ENCODE measurements at regions not wholly inside any gene's neighbourhood (a gene's known extent, or its start where the extent isn't known, plus 50 kb on each side); places are given as distances from the start of the nearest gene placed in this dataset.

DNA sequence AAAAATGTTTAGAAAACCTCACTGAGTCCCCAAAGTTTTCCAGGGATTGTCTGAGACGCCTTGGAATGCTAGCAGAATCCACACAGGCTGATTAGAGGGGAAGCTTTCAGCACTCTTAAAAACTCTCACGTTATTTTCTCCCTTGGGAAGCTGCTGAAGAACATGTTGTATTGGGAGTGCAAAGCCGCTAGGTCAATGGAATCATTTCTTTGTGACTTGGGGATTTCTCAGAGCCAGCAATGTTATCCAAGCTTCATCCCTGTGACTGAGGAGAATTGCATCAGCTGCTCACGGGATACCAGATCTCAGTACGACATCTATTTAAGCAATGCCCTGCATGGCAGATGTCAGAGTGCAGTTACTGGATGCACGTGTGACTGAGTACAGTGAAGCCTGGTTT lies 426.4 kb upstream of the MPDZ start:
- no peak for DNase-seq

DNA sequence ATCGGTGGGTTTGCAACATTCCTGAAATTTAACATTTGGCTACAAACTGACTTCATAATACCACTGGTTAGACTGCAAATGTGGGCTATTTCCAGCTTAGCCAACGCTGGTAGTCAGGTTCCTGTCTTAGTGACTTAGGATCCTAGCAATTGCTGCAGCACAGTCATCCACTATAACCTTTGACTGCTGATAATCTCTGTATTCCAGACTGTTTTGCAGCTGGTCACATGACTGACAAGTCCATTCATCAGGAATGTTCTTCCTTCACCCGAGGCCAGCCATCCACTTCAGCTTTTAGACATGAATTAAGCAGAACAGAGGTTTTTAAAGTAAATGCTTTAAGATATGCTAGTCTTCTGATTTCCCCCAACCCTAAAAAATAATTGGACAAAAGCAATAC lies 425.9 kb upstream of the MPDZ start:
- DNase-seq, result no peak

DNA sequence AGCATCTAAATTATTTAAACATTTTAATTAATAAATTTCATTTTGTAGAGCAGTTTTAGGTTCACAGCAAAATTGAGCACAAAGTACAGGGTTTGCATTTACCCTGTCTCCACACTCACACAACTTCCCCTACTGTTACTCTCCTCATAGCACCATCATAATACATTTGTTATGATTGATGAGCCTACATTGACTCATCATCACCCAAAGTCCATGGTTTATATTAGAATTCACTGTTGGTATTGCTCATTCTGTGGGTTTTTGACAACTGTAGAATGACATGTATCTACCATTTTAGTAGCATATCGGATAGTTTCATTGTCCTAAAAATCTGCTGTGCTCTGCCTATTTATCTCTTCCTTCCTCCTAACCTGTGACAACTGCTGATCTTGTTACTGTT lies 411.1 kb upstream of the MPDZ start:
- DNase-seq, result no peak

DNA sequence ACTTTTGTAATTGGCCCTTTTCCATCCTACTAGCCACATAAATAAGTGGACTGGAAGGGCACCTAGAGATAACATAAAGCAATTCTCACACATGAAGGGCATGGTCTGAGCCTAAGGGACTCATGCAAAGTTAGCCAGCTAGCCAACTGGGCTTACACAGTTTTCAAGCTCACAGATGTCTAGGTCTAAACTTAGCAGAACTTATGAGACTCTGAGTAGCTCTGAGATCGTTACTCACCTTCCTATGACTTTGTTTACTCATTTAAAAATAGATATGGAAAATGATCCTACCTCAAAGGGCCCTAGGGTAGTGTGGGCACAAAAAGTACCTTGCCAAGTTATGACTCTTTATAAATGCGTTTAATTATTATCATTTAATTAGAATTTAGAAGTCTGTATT lies 410.4 kb upstream of the MPDZ start:
- no peak for DNase-seq

DNA sequence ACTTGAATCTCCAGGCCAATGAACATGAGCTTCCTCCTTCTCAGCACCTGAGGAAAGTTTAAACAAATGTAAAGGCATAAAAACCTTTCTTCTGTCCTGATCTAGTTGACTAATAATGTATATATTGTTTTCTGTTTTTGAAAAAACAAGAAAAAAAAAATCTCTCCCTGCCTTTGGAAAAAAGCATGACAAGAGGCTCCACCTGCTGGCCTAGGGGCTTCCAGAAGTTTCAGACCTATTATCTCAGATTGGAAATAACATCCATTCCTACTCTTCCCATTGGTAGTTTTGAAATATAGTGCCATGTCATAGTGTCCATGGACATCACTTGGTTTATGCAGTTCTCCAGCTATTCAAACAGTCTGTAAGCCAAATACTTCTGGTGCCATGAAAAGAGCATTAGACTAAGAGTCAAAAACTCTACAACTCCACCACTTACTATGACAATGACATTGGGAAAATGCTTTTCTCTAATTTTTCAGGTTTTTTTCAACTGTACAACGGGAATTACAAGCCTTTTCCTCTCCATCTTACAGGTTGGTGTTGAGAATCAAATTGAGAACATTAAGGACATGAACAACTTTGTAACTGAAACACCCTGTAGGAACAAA lies 409.6 kb upstream of the MPDZ start:
- DNase-seq, result no peak

DNA sequence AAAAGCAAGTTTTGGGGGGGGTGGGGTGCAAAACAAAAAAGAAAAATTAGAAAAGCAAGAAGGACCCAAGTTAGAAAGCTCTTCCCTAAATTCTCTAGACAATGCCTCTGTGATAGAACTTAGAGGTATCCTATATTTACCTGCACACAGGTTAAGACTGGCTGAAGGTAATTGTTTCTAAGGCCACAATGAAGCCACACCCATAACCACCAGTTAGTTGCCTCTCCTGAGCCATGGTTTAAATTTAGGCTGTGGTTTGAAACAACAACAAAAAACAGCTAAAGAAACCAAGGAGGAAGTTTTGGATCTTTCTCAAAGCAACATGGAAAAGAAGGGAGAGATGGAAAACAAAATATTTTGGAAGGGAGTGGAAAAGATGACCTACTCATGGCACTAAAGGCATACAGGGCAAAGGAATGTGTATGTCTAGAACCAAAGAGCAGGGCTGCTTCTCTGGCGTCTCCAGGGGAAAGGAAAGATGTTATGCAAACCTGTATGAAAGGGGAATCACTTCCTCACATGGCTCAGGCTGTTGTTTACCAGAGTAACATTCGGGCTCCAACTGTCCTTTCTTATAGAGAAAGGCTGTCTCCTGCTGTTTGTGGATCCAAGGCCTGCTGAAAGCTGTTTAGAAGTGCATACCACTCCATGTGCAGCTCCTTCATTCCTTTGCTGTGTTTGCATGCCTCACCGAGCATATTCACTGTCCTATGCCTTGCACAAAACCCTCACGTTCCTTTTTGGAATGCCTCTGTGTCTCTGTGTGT lies 408.9 kb upstream of the MPDZ start:
- DNase-seq, result no peak

DNA sequence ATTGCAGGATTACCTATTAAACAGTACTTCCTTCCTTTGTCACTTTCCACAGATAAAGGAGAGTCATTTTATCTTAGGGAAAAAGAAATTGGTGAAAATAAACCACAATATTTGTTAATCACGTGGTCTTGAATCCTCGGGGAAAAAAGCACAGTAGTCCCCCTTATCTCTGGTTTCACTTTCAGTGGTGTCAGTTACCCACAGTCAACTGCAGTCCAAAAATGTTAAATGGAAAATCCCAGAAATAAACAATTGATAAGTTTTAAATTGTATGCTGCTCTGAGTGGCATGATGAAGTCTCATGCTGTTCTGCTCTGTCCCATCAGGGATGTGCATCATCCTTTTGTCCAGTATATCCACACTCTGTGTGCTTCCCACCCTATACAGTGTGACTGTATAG lies 405.2 kb upstream of the MPDZ start:
- DNase-seq, result no peak

DNA sequence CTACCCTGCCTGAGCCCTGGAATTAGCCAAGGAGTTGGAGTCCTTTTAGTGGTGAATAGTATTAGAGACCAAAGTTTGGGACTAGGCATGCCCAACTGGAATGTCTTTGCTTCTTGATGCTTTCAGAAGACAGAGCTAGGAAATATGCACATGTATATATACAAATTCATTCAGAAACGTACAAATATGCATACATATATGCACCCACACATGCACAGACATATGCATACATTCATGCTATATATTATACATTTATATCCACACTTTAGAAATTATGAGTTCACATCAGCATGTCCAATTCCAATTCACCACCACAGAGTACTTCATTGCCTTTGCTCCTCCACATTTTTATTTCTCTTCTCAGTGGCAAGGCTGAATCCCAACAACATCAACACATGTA lies 398.3 kb upstream of the MPDZ start:
- no peak for DNase-seq

DNA sequence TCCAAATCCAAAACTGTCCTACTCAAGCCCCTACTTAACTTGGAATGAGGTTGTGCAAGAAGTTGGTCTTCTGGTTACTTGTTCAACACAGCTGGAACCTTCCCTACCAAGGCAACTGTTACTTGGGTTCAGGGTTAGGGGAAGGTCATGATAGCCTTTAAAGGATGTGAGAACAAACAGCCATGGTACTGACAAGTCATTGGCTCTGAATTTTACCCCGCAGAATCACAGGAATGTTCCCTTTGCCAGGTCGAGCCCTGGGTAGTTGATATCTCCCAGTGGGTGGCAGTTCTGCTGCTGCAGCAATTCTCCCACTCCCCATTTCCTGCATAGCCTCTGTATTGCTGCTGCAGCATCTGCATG lies 396.1 kb upstream of the MPDZ start:
- no peak for DNase-seq

DNA sequence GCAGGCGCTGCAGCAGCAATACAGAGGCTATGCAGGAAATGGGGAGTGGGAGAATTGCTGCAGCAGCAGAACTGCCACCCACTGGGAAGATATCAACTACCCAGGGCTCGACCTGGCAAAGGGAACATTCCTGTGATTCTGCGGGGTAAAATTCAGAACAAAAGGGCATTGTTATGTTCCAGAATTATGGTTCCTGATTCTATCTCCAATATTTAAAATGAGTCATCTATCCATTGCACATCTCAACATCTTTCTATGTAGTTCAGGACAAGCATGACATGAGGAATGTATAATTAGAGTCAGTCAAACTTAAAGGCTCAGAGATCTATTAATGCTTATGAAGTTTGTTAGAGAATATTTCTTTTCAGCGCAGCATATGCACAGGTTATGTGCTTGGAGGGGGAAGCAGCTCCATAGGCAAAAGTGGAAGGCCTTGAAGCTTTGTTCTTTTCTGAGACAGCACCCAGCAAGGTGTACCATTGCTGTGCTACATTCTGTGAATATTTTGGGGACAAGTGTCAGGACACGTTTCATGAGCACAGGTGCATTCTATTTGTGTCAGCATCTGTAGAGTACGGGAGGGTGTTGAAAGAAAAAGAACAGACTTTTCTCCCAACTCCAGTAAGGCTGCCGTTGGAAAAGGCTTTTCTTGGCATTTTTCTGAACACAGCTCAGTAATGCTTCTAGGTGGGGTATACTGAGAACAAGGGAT lies 395.6 kb upstream of the MPDZ start:
- no peak for DNase-seq

DNA sequence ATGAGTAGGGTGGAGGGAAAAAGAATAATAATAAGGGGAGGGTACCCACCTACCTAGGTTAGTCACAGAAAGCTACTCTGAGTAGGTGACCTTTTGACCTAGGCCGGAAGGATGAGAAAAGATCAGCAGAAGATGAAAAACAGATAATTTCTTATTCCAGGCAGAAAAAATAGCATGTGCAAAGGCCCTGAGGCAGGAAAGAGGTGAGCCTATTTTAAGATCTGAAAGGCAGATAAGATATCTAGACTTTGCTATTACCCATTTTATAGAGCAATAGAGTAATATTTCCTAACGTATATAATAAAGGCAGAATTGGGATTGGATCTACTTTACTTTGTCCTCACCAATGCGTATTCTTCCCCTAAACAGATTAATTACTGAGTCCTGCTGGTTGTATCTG lies 393.9 kb upstream of the MPDZ start:
- DNase-seq, result no peak

DNA sequence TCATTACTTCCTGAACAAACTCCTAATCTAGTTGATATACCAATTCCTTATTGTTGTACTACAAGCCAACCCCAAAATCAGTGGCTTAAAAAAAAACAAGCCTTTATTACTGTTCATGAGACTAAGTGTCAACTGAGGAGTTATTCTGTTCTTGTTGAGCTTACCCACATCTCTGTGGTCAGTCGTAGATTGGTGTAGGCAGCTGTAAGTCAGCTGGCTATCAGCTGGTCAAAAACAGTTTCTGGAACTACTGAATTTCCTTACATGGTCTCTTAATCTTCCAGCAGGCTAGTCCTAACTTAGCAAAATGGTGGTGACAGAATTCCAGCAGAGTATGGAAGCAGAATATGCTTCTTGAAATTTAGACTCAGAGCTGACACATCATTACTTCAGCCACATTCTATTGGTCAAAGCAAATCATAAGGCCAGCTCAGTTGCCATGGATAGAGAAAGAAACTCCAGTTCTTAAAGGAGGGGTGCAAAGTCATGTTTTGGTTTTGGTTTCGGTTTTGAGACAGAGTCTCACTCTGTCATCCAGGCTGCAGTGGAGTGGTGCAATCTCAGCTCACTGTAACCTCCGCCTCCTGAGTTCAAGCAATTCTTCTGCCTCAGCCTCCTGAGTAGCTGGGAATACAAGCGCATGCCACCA lies 386.1 kb upstream of the MPDZ start:
- DNase-seq, result no peak

DNA sequence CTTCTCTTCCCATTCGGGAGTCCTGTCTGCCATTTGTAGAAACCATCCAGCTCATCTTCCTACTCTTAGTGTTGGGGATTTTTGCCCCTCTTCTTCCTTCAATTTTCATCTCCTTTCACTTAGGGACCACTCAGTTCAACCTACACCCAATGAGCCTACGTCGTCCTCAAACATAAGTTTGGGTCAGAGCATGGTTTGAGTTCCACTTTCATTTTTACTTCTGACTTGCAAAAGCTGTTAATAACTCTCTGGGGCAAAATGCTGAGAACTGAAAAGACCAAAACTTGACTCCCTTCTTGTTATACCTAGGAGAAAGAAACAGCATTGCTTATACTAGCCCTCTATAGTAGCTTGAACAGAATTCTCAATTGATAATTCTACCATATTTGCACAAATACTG lies 381.5 kb upstream of the MPDZ start:
- DNase-seq, result no peak

DNA sequence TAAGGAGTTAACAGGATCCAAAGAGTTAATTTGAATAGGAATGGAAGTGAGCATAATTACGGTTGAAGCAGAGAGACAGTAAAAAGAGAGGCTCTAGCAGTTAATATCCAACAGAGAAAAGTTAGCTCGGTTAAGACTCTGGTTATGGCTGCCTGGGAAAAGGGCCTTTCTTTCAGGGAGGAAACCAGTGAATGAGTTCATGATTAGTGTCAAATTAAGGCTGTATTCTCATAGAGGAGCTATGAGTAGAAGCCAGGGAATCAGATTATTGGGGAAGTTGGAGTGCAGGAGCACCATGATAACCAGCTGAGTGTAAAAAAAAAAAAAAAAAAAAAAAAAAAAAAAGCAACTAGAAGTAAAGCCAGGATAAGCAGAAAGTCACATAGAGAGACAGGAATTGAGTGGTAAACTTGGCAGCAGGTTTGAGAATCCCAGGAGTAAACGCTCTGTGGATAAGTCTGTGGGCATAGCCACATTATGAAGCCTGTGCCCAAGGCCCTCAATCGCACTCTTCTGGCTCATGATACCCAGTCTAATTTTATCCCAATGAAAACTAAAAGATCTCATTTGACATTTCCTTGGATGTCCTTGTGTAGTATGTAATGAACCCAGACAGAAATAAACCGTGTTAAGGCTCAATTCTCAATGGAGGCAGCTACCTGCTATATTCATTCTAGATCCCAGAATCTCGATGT lies 372.6 kb upstream of the MPDZ start:
- DNase-seq, result no peak

DNA sequence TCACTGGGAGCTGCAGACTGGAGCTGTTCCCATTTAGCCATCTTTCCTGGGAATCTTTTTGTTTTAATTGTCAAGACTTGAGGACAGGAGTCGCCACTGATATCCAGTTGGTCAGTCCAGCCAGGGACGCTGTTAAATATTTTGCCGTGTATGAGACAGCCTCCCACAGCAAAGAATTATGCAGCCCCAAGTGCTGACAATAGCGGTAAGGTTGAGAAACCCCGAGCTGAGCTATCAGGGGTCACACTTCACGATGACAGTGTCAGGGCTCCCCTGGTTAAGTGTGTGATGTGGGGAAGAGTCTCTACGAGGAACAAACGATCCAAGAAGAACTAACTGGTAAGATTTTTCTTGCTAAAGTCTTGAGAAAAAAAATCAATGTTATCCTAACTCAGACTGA lies 372.0 kb upstream of the MPDZ start:
- no peak for DNase-seq

DNA sequence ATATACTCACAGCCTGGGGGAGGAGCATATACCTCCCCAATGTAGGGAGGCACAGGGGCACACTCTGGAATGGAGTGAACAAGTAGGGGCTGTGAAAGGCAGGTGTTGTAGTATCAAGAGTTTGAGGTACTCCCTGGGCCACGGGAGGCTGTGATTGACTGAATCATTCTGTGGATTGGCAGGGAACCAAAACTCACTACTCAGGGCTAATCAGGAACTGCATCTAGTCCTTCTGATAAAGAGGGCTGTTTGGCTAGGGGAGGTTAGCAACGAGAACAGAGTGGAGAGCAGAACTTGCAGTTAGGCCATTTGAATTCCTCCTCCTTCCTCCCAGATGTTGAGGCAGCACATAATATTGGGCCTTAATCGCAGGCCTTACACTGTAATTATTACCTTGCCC lies 369.2 kb upstream of the MPDZ start:
- no peak for DNase-seq

DNA sequence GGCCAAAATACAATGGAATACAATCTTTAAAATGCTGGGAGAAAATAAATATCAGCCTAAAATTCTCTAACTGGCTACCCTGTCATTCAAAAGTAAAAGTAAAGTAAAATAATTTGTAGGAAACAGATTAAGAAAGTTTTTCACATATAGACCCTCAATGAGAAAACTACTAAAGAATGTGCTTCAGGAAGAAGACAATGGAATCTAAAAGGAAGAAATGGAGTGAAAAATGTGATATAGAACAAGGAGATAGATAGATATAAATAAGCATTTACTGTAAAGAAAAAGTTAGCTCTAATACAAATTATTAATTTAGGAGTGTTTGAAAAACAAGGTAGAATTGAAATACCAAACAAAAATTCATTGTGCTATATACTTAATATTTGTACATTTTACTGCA lies 368.6 kb upstream of the MPDZ start:
- DNase-seq, result no peak

DNA sequence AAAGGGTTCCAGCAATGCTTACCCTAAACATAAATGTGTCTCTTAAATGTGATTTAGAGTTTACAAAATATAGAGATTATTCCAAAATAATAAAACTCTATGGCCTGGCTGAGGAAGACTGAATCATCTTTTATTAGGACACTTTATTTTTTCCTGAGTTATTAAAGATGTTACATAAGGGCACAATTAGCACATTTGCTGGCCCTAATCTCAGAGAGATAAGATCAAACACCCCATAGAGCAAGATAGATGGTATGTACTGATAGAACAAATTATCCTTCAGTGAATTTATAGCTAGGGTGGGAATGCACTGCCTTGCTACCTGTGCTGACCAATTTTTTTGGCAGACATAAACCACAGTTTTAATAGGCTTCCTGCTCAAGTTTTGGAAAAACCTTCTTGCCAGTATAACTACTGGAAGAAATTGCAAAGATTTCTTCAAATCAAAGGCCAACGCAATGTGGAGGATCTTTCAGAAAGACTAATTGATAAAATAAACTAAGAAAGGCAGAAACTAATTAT lies 367.1 kb upstream of the MPDZ start:
- no peak for DNase-seq

DNA sequence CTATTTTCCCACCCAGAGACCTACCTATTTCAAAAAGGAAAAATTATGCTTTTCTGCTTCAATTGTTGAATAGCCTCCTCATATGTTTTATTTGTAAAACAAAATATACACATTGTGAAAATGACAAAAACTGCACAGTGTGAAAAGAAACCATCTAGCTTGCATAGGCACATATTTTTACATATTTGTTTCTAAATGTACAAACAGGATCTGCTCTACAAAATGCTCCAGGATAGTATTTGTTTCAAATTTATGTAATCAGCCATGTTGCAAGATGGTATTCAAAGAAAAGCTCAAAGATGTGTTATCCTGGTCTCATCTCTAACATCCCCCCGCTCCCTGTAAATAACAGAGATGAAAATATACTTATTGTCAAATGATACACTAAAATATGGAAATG lies 366.1 kb upstream of the MPDZ start:
- no peak for DNase-seq

DNA sequence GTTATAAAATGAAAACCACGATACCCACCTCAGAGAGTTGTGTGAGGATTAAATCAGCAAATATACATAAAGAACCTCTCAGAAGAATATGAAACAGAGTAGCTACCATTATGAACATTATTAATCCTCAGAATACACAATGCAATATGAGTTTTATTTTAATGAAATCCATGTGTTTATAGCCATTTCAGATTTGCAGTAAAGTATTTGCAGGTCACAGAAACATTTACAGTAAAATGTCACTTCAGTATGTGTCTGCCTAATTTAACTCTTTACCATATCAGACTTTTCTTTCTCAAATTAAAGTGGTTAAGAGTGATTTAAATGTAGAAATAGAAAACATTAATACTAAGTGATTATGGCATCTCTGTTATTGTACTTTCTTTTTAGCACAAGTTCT lies 365.2 kb upstream of the MPDZ start:
- DNase-seq, result no peak

DNA sequence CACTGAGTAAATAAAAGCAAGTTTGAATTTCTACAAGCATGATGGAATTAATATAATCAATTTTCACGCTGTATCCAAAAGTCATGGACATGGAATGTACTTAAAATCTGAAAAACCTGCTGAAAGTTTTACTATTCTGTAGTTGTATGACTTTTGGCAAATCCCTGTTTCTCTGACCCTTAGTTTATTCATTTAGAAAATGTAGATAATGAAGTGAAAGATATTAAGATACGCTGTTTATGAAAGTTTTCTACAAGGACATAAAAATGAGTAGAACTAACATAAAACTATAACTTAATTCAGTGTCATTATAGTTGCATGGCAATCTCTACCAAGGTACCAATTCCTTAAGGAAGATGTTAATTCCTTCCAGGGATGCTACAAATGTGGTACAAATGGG lies 363.2 kb upstream of the MPDZ start:
- DNase-seq, result no peak

DNA sequence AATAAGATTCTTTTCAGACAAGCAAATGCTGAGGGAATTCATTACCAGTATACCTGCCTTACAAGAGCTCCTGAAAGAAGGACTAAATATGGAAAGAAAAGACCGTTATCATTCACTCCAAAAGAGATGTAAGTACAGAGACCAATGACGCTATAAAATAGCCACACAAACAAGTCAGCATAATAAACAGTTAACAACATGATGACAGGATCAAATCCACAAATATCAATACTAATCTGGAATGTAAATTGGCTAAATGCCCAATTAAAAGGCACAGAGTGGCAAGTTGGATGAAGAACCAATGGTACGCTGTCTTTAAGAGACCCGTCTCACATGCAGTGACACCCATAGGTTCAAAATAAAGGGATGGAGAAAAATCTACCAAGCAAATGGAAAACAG lies 349.6 kb upstream of the MPDZ start:
- DNase-seq, result no peak

DNA sequence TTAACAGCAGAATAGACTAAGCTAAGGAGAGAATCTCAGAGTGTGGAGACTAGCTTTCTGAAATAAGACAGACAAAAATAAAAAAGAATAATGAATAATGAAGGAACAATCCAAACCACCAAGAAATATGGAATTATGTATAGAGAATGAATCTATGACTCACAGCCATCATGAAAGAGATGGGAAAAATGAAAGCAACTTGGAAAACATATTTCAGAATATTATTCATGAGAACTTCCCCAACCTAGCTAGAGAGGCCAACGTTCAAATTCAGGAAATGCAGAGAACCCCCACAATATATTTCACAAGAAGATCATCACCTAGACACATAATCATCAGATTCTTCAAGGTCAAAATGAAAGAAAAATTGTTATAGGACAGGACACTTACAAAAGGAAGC lies 349.0 kb upstream of the MPDZ start:
- DNase-seq, result no peak
